HCT116 (cell line): ENCODE measurements at regions not wholly inside any gene's neighbourhood (a gene's known extent, or its start where the extent isn't known, plus 50 kb on each side); places are given as distances from the start of the nearest gene placed in this dataset.

Source experiments
- ATAC-seq: fragments of 200-7000 bp; cut with Tn5 transposase; 2 replicates; pipeline ENCODE4 v1.9.1; 2020; ENCODE audit warnings: mild to moderate bottlenecking, moderate library complexity
- BruUV-seq: library from RNA; stranded (reverse); fragments of 400-500 nt; replicated peaks from 2 replicates; lab custom pipeline; 2021; lab: Mats Ljungman, UMichigan
- CTCF ChIA-PET: fragments of 300-600 bp; sonication (Branson Sonifier 250); formaldehyde crosslinking; loops from one replicate; lab custom pipeline; 2021; ENCODE audit warnings: antibody characterized with exemption; lab: Charles Lee
- POLR2A ChIA-PET: fragments of 300-600, 350-600 bp; sonication (Branson Sonifier 250); formaldehyde crosslinking; loops from one replicate; lab custom pipeline; 2021; ENCODE audit warnings: antibody characterized with exemption; lab: Charles Lee
- RAD21 ChIA-PET, 2 experiments: fragments of 300-600 bp; sonication (Branson Sonifier 250); formaldehyde crosslinking; loops; one replicate each; lab custom pipeline; 2023; ENCODE audit warnings: low total read pairs in 2 of 2; ENCODE audit not compliant: uncharacterized antibody in 2 of 2, unreplicated experiment in 2 of 2, low non-redundant PET in 1 of 2; lab: Charles Lee
- DNase-seq: peaks from one replicate; pipeline ENCODE4 v3.0.0-alpha.2; 2010; ENCODE audit warnings: low read depth, low spot score
- H2AFZ ChIP-seq: fragments of 200-600 bp; shearing (Covaris generic), sonication (generic); 2 replicates; pipeline ENCODE4 v1.6.1; 2017; ENCODE audit warnings: low read depth, mixed run types, mixed read lengths, antibody characterized with exemption, low read length; ENCODE audit not compliant: poor library complexity, severe bottlenecking
- H3K27ac ChIP-seq: 2 replicates; pipeline ENCODE4 v1.5.1; 2012; ENCODE audit warnings: low read depth, low read length
- H3K27me3 ChIP-seq: fragments of 200-600 bp; sonication (generic); 2 replicates; pipeline ENCODE4 v1.6.1; 2016; ENCODE audit warnings: mixed run types, low read length, mixed read lengths; ENCODE audit not compliant: insufficient read depth
- H3K36me3 ChIP-seq, 2 experiments: fragments of 200-500 bp in 1 of 2; fragments of 200-600 bp in 1 of 2; sonication (Bioruptor generic) in 1 of 2; sonication (generic) in 1 of 2; 2 replicates each; pipeline versions ENCODE4 v1.5.1 to v1.6.1; 2014 to 2016; ENCODE audit warnings: low read length in 2 of 2, inconsistent platforms in 1 of 2, mixed read lengths in 1 of 2, mixed run types in 1 of 2; ENCODE audit not compliant: insufficient read depth in 2 of 2, control insufficient read depth in 1 of 2
- H3K4me1 ChIP-seq, 2 experiments: fragments of 200-600 bp in 1 of 2; sonication (generic) in 1 of 2; 2 replicates each; pipeline versions ENCODE4 v1.5.1 to v1.6.1; 2012 to 2017; ENCODE audit warnings: low read length in 2 of 2, inconsistent platforms in 1 of 2, mild to moderate bottlenecking in 1 of 2, mixed read lengths in 1 of 2, mixed run types in 1 of 2, moderate library complexity in 1 of 2; ENCODE audit not compliant: insufficient read depth in 2 of 2, control insufficient read depth in 1 of 2
- H3K4me2 ChIP-seq: fragments of 200-600 bp; sonication (generic); 2 replicates; pipeline ENCODE4 v1.6.1; 2017; ENCODE audit warnings: mixed run types, low read length, mixed read lengths
- H3K4me3 ChIP-seq, 2 experiments: fragments of 200-600 bp in 1 of 2; sonication (generic) in 1 of 2; replicated peaks in 1 of 2; 2 replicates each; pipeline ENCODE4 v1.5.1; 2011 to 2016; ENCODE audit warnings: low read length in 2 of 2, control low read depth in 1 of 2, low read depth in 1 of 2, mild to moderate bottlenecking in 1 of 2, mixed read lengths in 1 of 2, mixed run types in 1 of 2
- H3K79me2 ChIP-seq: fragments of 200-600 bp; sonication (generic); 2 replicates; pipeline ENCODE4 v1.6.1; 2017; ENCODE audit warnings: mild to moderate bottlenecking, mixed run types, low read length, moderate library complexity, mixed read lengths; ENCODE audit not compliant: insufficient read depth
- H3K9ac ChIP-seq: fragments of 200-600 bp; sonication (generic); 2 replicates; pipeline ENCODE4 v1.6.1; 2016; ENCODE audit warnings: low read length, mixed read lengths
- H3K9me2 ChIP-seq: fragments of 200-600 bp; sonication (generic), shearing (Covaris generic); 2 replicates; pipeline ENCODE4 v1.6.1; 2017; ENCODE audit warnings: mixed run types, mild to moderate bottlenecking, moderate library complexity; ENCODE audit not compliant: insufficient read depth
- H3K9me3 ChIP-seq, 2 experiments: fragments of 200-500 bp in 1 of 2; fragments of 200-600 bp in 1 of 2; sonication (Bioruptor generic) in 1 of 2; sonication (generic) in 1 of 2; 2 replicates each; pipeline ENCODE4 v1.6.1; 2014 to 2017; ENCODE audit warnings: low read length in 2 of 2, mixed read lengths in 2 of 2, inconsistent platforms in 1 of 2, low read depth in 1 of 2, mild to moderate bottlenecking in 1 of 2, mixed run types in 1 of 2, moderate library complexity in 1 of 2; ENCODE audit not compliant: control insufficient read depth in 1 of 2, insufficient read depth in 1 of 2
- H4K20me1 ChIP-seq: fragments of 200-600 bp; sonication (generic), shearing (Covaris generic); 2 replicates; pipeline ENCODE4 v1.6.1; 2017; ENCODE audit warnings: mixed run types, mild to moderate bottlenecking, moderate library complexity; ENCODE audit not compliant: insufficient read depth
- ATF3 ChIP-seq: IDR thresholded peaks from 2 replicates; pipeline ENCODE4 v1.6.1; 2012
- CBX3 ChIP-seq: IDR thresholded peaks from 2 replicates; pipeline ENCODE4 v1.6.1; 2012; ENCODE audit warnings: low read depth
- CEBPB ChIP-seq: IDR thresholded peaks from 2 replicates; pipeline ENCODE4 v1.6.1; 2012; ENCODE audit warnings: low read depth
- EGR1 ChIP-seq: IDR thresholded peaks from 2 replicates; pipeline ENCODE4 v1.6.1; 2012; ENCODE audit warnings: low read depth
- ELF1 ChIP-seq: IDR thresholded peaks from 2 replicates; pipeline ENCODE4 v1.6.1; 2012; ENCODE audit warnings: low read depth, borderline replicate concordance
- EZH2 ChIP-seq: fragments of 200-600 bp; sonication (generic); IDR thresholded peaks from 2 replicates; pipeline ENCODE4 v1.6.1; 2017; ENCODE audit warnings: antibody characterized with exemption, mixed run types
- FOSL1 ChIP-seq: IDR thresholded peaks from 2 replicates; pipeline ENCODE4 v1.6.1; 2012; ENCODE audit warnings: low read depth
- MAX ChIP-seq: IDR thresholded peaks from 2 replicates; pipeline ENCODE4 v1.6.1; 2012
- POLR2A ChIP-seq: IDR thresholded peaks from 2 replicates; pipeline ENCODE4 v1.7.0; 2011; ENCODE audit warnings: borderline replicate concordance; ENCODE audit not compliant: insufficient read depth, insufficient read length; ENCODE audit errors: extremely low read depth
- POLR2AphosphoS5 ChIP-seq: IDR thresholded peaks from 2 replicates; pipeline ENCODE4 v1.6.1; 2011; ENCODE audit warnings: mild to moderate bottlenecking, low read depth, low read length, moderate library complexity
- RAD21 ChIP-seq: IDR thresholded peaks from 2 replicates; pipeline ENCODE4 v1.6.1; 2012; ENCODE audit warnings: low read depth, mild to moderate bottlenecking
- REST ChIP-seq: IDR thresholded peaks from 2 replicates; pipeline ENCODE4 v1.6.1; 2012; ENCODE audit warnings: low read depth
- SIN3A ChIP-seq: IDR thresholded peaks from 2 replicates; pipeline ENCODE4 v1.6.1; 2012; ENCODE audit warnings: low read depth
- SP1 ChIP-seq: IDR thresholded peaks from 2 replicates; pipeline ENCODE4 v1.6.1; 2012; ENCODE audit warnings: low read depth
- SRF ChIP-seq: IDR thresholded peaks from 2 replicates; pipeline ENCODE4 v1.6.1; 2012; ENCODE audit warnings: low read depth
- TCF7L2 ChIP-seq: IDR thresholded peaks from 2 replicates; pipeline ENCODE4 v1.7.0; 2011; ENCODE audit warnings: borderline replicate concordance, inconsistent platforms; ENCODE audit not compliant: insufficient read depth, insufficient read length; ENCODE audit errors: extremely low read depth
- YY1 ChIP-seq: IDR thresholded peaks from 2 replicates; pipeline ENCODE4 v1.6.1; 2011; ENCODE audit warnings: low read length, low read depth, moderate library complexity, mild to moderate bottlenecking; ENCODE audit not compliant: insufficient replicate concordance; ENCODE audit errors: extremely low read depth
- ZFX ChIP-seq: fragments of 450-650 bp; IDR thresholded peaks from 2 replicates; pipeline ENCODE4 v1.6.1; 2017
- ZNF274 ChIP-seq: fragments of 200-500 bp; sonication (Bioruptor generic); IDR thresholded peaks from 2 replicates; pipeline ENCODE4 v1.6.1; 2014; ENCODE audit warnings: mild to moderate bottlenecking, low read depth, low read length, inconsistent platforms
- intact Hi-C: fragments of 100-400 bp; cut with micrococcal nuclease; formaldehyde crosslinking; loops from 2 replicates; pipeline ENCODE4 v1.10.0; 2022

- Histone ChIP-seq H3K9me2 (no peaks in the 10 kb centered on the region), H3K4me1 (no peaks in the 10 kb centered on the region), H3K27ac (no peak overlapping the region), H3K79me2 (no peaks in the 10 kb centered on the region), H3K9ac (no peak overlapping the region), H4K20me1 (no peaks in the 10 kb centered on the region), H3K27me3 (no peaks in the 10 kb centered on the region), H2AFZ (no peak overlapping the region), H3K36me3 (no peaks in the 10 kb centered on the region), H3K4me2 (no peak overlapping the region), H3K9me3 (no peaks in the 10 kb centered on the region), H3K4me3 (no peak overlapping the region)
- CTCF ChIA-PET, result no interaction called here
- no TSS peak for BruUV-seq
- DNase-seq, result no peak
- TF ChIP-seq CBX3 (no peak), ATF3 (no peak), CEBPB (no peak), SRF (no peak), SIN3A (no peak), EZH2 (no peak), RAD21 (no peak), POLR2A (no peak), EGR1 (no peak), TCF7L2 (no peak)
- no peak for ATAC-seq
- RAD21 ChIA-PET, result no interaction called here
- intact Hi-C loops, result no loop called here
- POLR2A ChIA-PET, result no interaction called here
Observed at GRCh38 chr2:56682397-56682760, 498.6 kb downstream of the CCDC85A start.

- ATAC-seq (no peak), DNase-seq (no peak)
- no peaks in the 10 kb centered on the region for H4K20me1 ChIP-seq
- H3K27me3 ChIP-seq, result no peaks in the 10 kb centered on the region
- BruUV-seq, result no TSS peak
- ChIA-PET CTCF (no interaction called here), RAD21 (no interaction called here), POLR2A (no interaction called here)
- TF ChIP-seq REST (no peak), FOSL1 (no peak), ZFX (no peak), SP1 (no peak), ZNF274 (no peak), MAX (no peak), ELF1 (no peak), RAD21 (no peak), TCF7L2 (no peak), CBX3 (no peak), POLR2AphosphoS5 (no peak), YY1 (no peak), SIN3A (no peak), EZH2 (no peak), POLR2A (no peak), SRF (no peak)
- H3K79me2 ChIP-seq, result no peaks in the 10 kb centered on the region
- no peak overlapping the region for H3K9ac ChIP-seq
- H3K27ac ChIP-seq, result no peak overlapping the region
- H2AFZ ChIP-seq, result no peak overlapping the region
- H3K36me3 ChIP-seq, result no peaks in the 10 kb centered on the region
- no peak overlapping the region for H3K4me2 ChIP-seq
- intact Hi-C loops, result no loop called here
- no peaks in the 10 kb centered on the region for H3K9me3 ChIP-seq
- no peaks in the 10 kb centered on the region for H3K9me2 ChIP-seq
- H3K4me1 ChIP-seq, result no peaks in the 10 kb centered on the region
- no peak overlapping the region for H3K4me3 ChIP-seq
Observed at GRCh38 chr2:56684327-56684726, 500.5 kb downstream of the CCDC85A start.
